ENCODE measurements at regions not wholly inside any gene's neighbourhood (a gene's known extent, or its start where the extent isn't known, plus 50 kb on each side); places are given as distances from the start of the nearest gene placed in this dataset.

DNA sequence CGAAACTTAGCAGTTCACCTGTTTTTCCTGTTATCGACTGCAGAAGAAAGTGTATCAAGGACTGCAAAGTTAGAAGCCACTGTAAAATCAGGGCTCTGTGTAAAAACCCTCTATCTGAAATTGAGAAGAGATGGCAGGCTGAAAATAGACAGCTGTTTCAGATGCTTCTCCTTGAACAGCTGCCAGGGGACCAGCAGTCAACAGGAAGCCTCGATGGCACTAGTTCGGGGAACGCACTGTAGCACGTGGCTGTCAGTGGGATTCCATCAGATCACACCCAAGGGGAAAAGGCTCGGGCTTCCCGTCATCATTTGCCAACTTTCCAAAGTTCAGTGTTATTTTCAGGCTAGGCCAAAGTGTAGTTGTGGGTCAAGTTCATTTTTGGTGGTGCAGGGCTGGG is 316.9 kb downstream of the TXNL1 start:
- H3K4me3 ChIP-seq (ENCODE audit: low read length) = no peak overlapping the region
- no peak for TF ChIP-seq CTCF (IDR thresholded peaks at IDR 0.05; ENCODE audit: insufficient read depth, low read depth, low read length, missing control alignments)
- DNase-seq (ENCODE audit: low read depth) = no peak

DNA sequence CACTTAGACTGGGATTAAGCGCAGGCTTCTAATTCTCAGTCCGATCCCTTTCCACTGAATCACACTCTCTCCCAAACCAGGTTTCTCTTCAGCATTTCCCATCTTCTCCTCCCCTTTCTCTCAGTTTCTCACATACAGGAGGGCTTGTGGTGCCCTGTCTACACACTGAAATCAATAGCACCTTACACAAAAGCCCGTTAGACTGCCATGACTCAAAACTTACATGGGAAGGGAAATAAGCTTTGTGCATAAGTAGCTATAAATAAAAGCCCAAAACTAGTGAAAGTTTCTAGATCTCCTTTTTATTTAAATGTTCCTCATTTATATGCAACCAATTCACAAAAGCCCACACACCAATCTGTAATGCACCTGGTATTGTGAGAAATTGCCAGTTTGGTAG is 318.4 kb downstream of the TXNL1 start:
- no peak for TF ChIP-seq CTCF (IDR thresholded peaks at IDR 0.05; ENCODE audit: insufficient read depth, low read depth, low read length, missing control alignments)
- no peak for DNase-seq (ENCODE audit: low read depth)
- H3K4me3 ChIP-seq (ENCODE audit: low read length) = no peak overlapping the region

DNA sequence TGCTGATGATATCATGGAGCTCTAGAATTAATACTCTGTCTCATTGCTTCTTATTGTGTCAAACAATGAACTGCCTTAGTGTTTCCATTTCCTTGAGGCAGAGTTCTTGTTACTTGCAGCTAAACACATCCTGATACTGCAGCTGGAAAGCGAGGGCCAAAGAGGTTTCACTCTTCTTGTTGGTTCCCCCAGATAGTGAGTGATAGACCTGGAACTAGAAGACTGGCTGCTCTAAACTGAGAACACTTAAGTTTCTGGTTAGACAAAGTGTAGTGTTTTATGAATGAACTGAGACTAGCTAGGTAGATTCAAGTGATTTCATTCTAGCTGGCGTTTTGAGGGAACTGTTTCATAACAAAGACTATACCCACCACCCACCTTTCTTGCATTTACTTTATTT is 321.7 kb downstream of the TXNL1 start:
- no peak overlapping the region for H3K4me3 ChIP-seq (ENCODE audit: low read length)
- TF ChIP-seq CTCF (IDR thresholded peaks at IDR 0.05; ENCODE audit: insufficient read depth, low read depth, low read length, missing control alignments) = no peak
- DNase-seq (ENCODE audit: low read depth) = no peak

DNA sequence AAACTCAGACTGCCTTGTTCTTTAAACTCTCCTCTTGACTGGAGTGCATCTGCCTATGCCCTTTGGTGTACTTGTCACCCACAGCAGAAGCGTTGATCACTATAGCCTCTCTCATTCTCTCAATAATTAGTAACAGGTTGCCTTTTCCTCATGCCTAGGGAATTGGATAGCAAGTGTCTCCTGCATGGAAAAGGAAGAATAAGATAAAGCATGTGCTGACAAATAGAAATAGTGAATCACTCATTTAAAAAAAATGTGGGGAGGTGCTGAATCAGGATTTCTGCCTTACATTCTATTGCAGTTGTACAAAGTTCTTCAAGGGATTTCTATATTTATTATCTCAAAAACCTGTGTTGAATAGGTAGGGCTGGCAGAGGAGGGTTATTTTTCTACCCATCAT is 323.0 kb downstream of the TXNL1 start:
- peak; percentile 75 for DNase-seq (ENCODE audit: low read depth)
- no peak for TF ChIP-seq CTCF (IDR thresholded peaks at IDR 0.05; ENCODE audit: insufficient read depth, low read depth, low read length, missing control alignments)
- no peak overlapping the region for H3K4me3 ChIP-seq (ENCODE audit: low read length)

DNA sequence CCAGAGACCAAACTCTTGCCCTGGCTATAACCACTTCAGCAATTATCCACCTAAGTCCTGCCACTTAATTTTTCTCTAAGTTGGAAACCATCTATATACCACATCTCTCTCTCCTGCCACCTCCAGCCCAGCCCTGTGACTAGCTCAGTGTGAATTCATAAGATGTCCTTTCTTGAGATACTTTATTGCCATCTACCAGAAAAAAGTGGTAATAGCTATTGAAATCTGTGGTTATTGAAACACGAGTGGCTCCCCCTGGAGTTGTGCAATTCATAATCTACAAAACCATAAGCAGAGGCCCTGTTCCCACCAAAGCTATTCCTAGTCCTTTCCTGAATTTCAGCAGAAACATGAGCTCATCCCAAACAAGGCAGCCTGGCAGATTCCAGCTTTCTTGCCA is 324.0 kb downstream of the TXNL1 start:
- TF ChIP-seq CTCF (IDR thresholded peaks at IDR 0.05; ENCODE audit: insufficient read depth, low read depth, low read length, missing control alignments) = no peak
- H3K4me3 ChIP-seq (ENCODE audit: low read length) = no peak overlapping the region
- peak; percentile 5 for DNase-seq (ENCODE audit: low read depth)

DNA sequence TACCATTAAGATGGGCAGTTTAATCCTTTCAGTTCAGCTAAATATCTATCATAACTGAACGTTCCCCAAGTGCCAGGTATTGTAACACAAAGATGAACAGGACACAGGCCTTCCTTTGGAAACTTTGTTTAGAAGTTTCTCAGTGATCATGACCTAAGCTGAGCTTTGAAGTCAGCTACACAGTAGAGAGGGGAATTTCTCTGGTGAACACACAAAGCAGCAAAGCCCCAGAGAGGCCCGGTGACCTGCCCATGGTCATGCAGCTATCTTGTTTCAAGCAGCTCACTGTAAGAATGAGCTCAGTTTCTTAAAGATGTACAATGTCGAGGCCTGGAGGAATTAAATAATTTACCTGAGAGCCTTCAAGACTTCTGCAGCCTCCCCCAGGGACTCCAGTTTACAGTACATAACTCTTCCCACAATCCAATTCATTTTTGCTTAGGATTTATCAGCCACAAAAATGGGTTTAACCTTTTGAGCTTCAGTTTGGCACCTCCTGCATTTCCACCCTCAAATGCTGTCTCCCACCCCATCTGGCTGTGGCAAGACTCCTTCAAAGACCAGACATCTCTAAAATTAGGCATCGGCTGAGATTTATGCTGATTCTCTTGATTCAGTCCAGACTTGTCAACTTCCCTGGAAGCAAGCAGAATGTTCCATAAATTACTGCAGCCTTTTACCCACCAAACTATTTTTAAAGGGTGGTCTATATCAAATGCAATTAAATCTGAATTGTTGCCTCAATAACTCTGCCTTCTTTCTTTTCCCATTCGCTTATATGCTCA is 325.6 kb downstream of the TXNL1 start:
- DNase-seq (ENCODE audit: low read depth) = no peak
- no peak overlapping the region for H3K4me3 ChIP-seq (ENCODE audit: low read length)
- TF ChIP-seq CTCF (IDR thresholded peaks at IDR 0.05; ENCODE audit: insufficient read depth, low read depth, low read length, missing control alignments) = no peak

GRCh38 chr18:56309104-56309503 is 329.3 kb downstream of the TXNL1 start:
- no peak for DNase-seq (ENCODE audit: low read depth)
- H3K4me3 ChIP-seq (ENCODE audit: low read length) = no peak overlapping the region
- TF ChIP-seq CTCF (IDR thresholded peaks at IDR 0.05; ENCODE audit: insufficient read depth, low read depth, low read length, missing control alignments) = no peak
